ENCODE measurements at regions not wholly inside any gene's neighbourhood (a gene's known extent, or its start where the extent isn't known, plus 50 kb on each side); places are given as distances from the start of the nearest gene placed in this dataset.

DNA sequence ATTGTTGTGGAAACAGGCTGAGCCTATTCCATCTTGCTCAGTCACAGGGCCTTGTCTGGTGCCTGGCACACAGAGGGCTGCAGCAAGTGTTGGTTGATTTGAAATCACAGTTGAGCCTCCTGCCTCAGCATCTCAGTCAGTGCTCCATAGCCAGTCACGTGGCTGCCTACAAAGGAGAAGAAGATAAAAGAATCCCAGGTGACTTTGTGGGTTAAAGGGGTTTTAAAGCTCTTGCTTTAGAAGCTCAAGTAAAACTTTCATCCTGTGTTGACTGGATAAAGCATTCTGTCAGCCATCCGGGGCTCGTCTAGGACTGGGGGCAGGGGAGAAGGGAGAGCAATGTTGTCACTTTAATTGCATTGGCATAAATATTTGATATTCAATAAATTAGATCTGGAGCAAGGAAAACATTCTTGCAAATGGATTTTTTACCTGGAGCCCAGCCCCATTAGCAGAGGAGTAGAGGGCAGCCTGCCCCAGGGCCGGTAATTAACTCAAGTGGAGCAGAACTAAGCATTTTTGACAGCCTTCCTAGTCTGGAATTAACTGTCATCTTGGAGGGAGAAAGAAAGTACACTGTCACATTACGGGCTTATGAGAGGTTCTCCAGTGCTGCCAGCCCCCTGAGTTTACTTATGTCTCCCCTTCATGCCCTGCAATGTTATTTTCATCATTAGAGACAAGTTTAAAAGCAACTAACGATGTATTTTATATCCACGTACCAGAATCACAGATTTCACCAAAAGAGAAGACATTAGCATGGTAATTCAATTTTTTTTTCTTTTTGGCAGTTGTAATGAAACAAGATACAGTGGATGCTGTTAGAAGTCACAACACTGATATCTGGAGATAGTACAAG lies 71.7 kb upstream of the GTSF1L start:
- TF ChIP-seq CTCF (IDR thresholded peaks at IDR 0.05; ENCODE audit: low read length) (no peak), EZH2 (IDR thresholded peaks at IDR 0.05; ENCODE audit: borderline replicate concordance, low read length) (no peak)
